Muscle of arm (tissue), 1 donor: ENCODE measurements at regions not wholly inside any gene's neighbourhood (a gene's known extent, or its start where the extent isn't known, plus 50 kb on each side); places are given as distances from the start of the nearest gene placed in this dataset.
"Not testable (repeated sequence)": the region's sequence is repeated elsewhere in the genome, so short reads cannot be mapped to it uniquely, and the experiment has no call there.

Source experiments
- DNase-seq: peaks from one replicate; pipeline ENCODE4 v3.0.0-alpha.2; 2013

- not testable (repeated sequence) for DNase-seq
Observed at GRCh38 chr17:77290759-77291558, 150.2 kb downstream of the SEC14L1 start.

GRCh38 chr17:77291591-77292386 lies 151.0 kb downstream of the SEC14L1 start:
- DNase-seq = no peak

GRCh38 chr17:77294761-77295160 lies 154.0 kb downstream of the SEC14L1 start:
- no peak for DNase-seq

- DNase-seq = no peak
Observed at GRCh38 chr17:77295241-77295853, 154.6 kb downstream of the SEC14L1 start.

- no peak for DNase-seq
Observed at GRCh38 chr17:77296769-77297409, 156.1 kb downstream of the SEC14L1 start.

GRCh38 chr17:77297693-77298666 lies 157.2 kb downstream of the SEC14L1 start:
- DNase-seq = no peak

GRCh38 chr17:77298811-77299210 lies 158.0 kb downstream of the SEC14L1 start:
- DNase-seq = no peak

- no peak for DNase-seq
Observed at GRCh38 chr17:77299256-77300015, 158.7 kb downstream of the SEC14L1 start.

GRCh38 chr17:77300016-77300686 lies 159.4 kb downstream of the SEC14L1 start:
- no peak for DNase-seq

- DNase-seq = no peak
Observed at GRCh38 chr17:77301694-77302266, 161.0 kb downstream of the SEC14L1 start.

GRCh38 chr17:77302682-77303081 lies 161.9 kb downstream of the SEC14L1 start:
- DNase-seq = no peak

- DNase-seq = no peak
Observed at GRCh38 chr17:77303620-77304019, 162.9 kb downstream of the SEC14L1 start.

GRCh38 chr17:77304051-77304745 lies 163.4 kb downstream of the SEC14L1 start:
- DNase-seq = no peak

GRCh38 chr17:77304746-77305473 lies 164.1 kb downstream of the SEC14L1 start:
- DNase-seq = no peak

GRCh38 chr17:77306048-77306789 lies 165.4 kb downstream of the SEC14L1 start:
- DNase-seq = no peak

- no peak for DNase-seq
Observed at GRCh38 chr17:77306790-77307478, 166.2 kb downstream of the SEC14L1 start.
